A673 (cell line): ENCODE measurements at regions not wholly inside any gene's neighbourhood (a gene's known extent, or its start where the extent isn't known, plus 50 kb on each side); places are given as distances from the start of the nearest gene placed in this dataset.

Experiments
- BruUV-seq: library from RNA; stranded (reverse); fragments of 400-500 nt; replicated peaks from 2 replicates; lab custom pipeline; 2021; lab: Mats Ljungman, UMichigan
- CTCF ChIA-PET: fragments of 300-600 bp; sonication (Branson Sonifier 250); formaldehyde crosslinking; loops from one replicate; lab custom pipeline; 2022; ENCODE audit warnings: antibody characterized with exemption; lab: Charles Lee
- POLR2A ChIA-PET: fragments of 300-600 bp; sonication (Branson Sonifier 250); formaldehyde crosslinking; loops from one replicate; lab custom pipeline; 2022; ENCODE audit warnings: antibody characterized with exemption; ENCODE audit not compliant: low non-redundant PET; lab: Charles Lee
- DNase-seq: peaks from one replicate; pipeline ENCODE4 v3.0.0-alpha.2; 2015; ENCODE audit warnings: low spot score
- H3K27ac ChIP-seq: fragments of 200-600 bp; sonication (generic); 2 replicates; pipeline ENCODE4 v1.5.1; 2016; ENCODE audit warnings: mixed run types, low read depth, mild to moderate bottlenecking, mixed read lengths, antibody characterized with exemption, low read length; ENCODE audit not compliant: poor library complexity, severe bottlenecking
- H3K27me3 ChIP-seq: fragments of 200-600 bp; sonication (generic); replicated peaks from 2 replicates; pipeline ENCODE4 v1.6.1; 2017; ENCODE audit warnings: mixed run types, low read depth, mild to moderate bottlenecking, mixed read lengths, antibody characterized with exemption, low read length; ENCODE audit not compliant: insufficient read depth, poor library complexity
- H3K36me3 ChIP-seq: fragments of 200-600 bp; sonication (generic); 2 replicates; pipeline ENCODE4 v1.6.1; 2016; ENCODE audit warnings: mixed run types, mild to moderate bottlenecking, mixed read lengths, antibody characterized with exemption, low read length; ENCODE audit not compliant: insufficient read depth, poor library complexity, severe bottlenecking
- H3K4me1 ChIP-seq: fragments of 200-600 bp; sonication (generic); 2 replicates; pipeline ENCODE4 v1.6.1; 2017; ENCODE audit warnings: mixed run types, mild to moderate bottlenecking, mixed read lengths, antibody characterized with exemption, low read length; ENCODE audit not compliant: insufficient read depth, poor library complexity, severe bottlenecking
- H3K4me3 ChIP-seq: fragments of 200-600 bp; sonication (generic); 2 replicates; pipeline ENCODE4 v1.5.1; 2016; ENCODE audit warnings: low read depth, mixed run types, mild to moderate bottlenecking, mixed read lengths, low read length; ENCODE audit not compliant: poor library complexity, severe bottlenecking
- H3K9me3 ChIP-seq: fragments of 200-600 bp; sonication (generic); 2 replicates; pipeline ENCODE4 v1.6.1; 2016; ENCODE audit warnings: mixed run types, low read depth, mild to moderate bottlenecking, mixed read lengths, antibody characterized with exemption, low read length; ENCODE audit not compliant: poor library complexity, severe bottlenecking
- CTCF ChIP-seq: fragments of 300-800, 200-600 bp; sonication (generic); conservative IDR thresholded peaks from 2 replicates; pipeline ENCODE4 v1.5.1; 2017; ENCODE audit warnings: low read depth, mild to moderate bottlenecking, antibody characterized with exemption, low read length, moderate library complexity, mixed read lengths
- EZH2 ChIP-seq: fragments of 200-600 bp; sonication (generic); IDR thresholded peaks from 2 replicates; pipeline ENCODE4 v1.6.1; 2017; ENCODE audit warnings: borderline replicate concordance, low read depth, mild to moderate bottlenecking, mixed read lengths, antibody characterized with exemption, low read length; ENCODE audit not compliant: poor library complexity, severe bottlenecking
- intact Hi-C: fragments of 100-400 bp; cut with micrococcal nuclease; formaldehyde crosslinking; loops from one replicate; pipeline ENCODE4 v1.10.0; 2022; ENCODE audit not compliant: unreplicated experiment

DNA sequence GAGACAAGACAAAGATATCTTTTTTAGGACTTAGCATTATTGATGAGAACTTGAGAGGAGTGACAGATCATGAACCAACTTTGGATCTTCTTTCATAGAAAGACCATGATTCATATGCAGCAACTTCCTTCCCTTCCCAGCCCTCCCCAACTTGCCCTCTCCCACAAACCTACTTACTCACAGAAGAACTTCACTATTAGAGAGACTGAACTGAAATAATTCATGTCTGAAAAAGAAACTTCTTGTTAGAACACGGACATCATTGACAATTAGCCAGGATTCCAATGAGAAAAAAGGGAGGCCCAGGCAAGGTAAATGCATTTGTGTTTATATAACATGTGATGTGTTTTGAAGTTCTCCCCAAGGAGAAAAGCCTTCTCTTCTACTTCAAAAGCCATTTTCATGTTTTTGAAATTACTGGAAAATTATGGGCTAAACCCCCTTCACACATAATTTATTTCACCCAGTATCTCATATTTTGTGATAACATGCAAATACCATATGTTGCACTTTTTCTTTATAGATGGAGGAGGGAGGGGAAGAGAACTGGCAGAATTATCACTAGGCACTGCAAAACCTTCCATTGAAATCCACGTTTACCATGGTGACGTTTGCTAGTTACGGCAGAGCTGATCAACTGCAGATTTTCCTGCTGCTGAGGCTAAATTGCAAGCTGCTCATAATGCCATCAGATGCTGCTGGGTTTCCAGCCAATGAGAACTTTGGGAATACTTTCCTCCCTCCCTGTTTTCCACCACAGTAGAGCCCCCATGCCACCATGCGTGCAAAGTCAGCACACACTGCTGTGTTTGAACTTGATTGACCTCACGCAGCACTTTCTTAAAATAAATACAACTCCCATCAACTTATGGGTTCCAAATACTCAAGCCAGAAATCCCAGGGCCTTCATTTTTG is 294.7 kb downstream of the MEIS1 start:
- intact Hi-C loops, result no loop called here
- H3K27ac ChIP-seq, result no peak overlapping the region
- no peaks in the 10 kb centered on the region for H3K4me1 ChIP-seq
- POLR2A ChIA-PET, result no interaction called here
- no peak for DNase-seq
- TF ChIP-seq EZH2 (no peak), CTCF (no peak)
- BruUV-seq, result no TSS peak
- CTCF ChIA-PET, result no interaction called here
- no peaks in the 10 kb centered on the region for H3K27me3 ChIP-seq
- H3K9me3 ChIP-seq, result no peaks in the 10 kb centered on the region
- H3K4me3 ChIP-seq, result no peak overlapping the region
- H3K36me3 ChIP-seq, result no peaks in the 10 kb centered on the region

DNA sequence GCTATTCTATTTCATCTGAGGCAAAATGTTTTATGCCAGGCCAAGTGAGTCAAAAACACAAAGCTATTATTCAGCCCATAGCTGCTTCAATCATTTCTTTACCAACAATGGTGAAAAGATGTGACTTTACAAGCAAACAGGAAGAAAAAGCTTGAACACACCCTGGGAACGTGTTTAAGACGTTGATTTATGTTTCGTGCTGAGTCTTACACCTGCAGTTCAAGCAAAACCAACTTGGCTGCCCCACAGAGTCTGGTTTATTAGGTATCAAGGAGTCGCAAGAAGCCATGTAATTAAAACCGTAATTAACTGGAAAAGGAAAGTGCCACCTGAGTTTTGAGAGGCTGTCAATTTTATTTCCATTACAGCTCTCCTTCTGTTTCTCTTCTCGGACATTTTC is 295.5 kb downstream of the MEIS1 start:
- intact Hi-C loops, result no loop called here
- no TSS peak for BruUV-seq
- Histone ChIP-seq H3K4me3 (no peak overlapping the region), H3K9me3 (no peaks in the 10 kb centered on the region), H3K27me3 (no peaks in the 10 kb centered on the region), H3K27ac (no peak overlapping the region), H3K4me1 (no peaks in the 10 kb centered on the region), H3K36me3 (no peaks in the 10 kb centered on the region)
- no peak for TF ChIP-seq EZH2
- TF ChIP-seq CTCF, result no peak
- ChIA-PET CTCF (no interaction called here), POLR2A (no interaction called here)
- DNase-seq, result no peak

DNA sequence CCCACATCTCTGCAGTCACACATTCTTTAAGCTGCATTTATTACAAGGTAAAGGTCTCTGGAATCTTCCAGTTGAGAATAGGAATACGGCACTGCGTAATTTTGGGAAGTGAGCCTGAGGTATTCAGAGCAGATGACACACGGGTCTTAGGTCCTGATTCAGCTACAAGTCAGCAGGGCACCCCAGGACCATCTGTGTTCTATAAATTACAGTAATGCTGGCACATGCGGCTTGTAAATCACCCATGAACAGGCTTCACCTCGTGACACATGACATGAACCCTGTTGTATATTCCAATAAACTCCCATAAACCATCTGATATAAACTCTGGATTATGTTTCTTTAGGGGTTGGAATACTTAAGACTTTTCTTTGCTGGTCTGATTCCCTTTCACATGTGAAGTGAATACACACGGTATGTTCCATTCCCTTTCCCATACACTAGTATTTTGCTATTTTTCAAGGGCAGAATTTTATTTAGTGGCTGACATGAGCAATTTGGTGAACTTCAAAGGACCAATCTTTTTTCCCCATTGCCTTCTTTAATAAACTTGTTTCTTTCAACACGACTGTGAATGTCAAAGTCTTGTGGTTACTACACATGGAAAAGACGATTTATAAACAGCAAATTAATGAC is 298.6 kb downstream of the MEIS1 start:
- TF ChIP-seq CTCF (no peak), EZH2 (no peak)
- intact Hi-C loops, result no loop called here
- POLR2A ChIA-PET, result no interaction called here

More for the DNA sequence above, 298.6 kb downstream of the MEIS1 start:
- no peak overlapping the region for H3K4me3 ChIP-seq
- H3K9me3 ChIP-seq, result peaks cover 8% of the 10 kb centered on the region
- H3K27me3 ChIP-seq, result no peaks in the 10 kb centered on the region
- no peaks in the 10 kb centered on the region for H3K4me1 ChIP-seq
- BruUV-seq, result no TSS peak
- H3K27ac ChIP-seq, result no peak overlapping the region
- CTCF ChIA-PET, result no interaction called here
- no peaks in the 10 kb centered on the region for H3K36me3 ChIP-seq
- DNase-seq, result no peak
